ENCODE measurements at regions not wholly inside any gene's neighbourhood (a gene's known extent, or its start where the extent isn't known, plus 50 kb on each side); places are given as distances from the start of the nearest gene placed in this dataset.

DNA sequence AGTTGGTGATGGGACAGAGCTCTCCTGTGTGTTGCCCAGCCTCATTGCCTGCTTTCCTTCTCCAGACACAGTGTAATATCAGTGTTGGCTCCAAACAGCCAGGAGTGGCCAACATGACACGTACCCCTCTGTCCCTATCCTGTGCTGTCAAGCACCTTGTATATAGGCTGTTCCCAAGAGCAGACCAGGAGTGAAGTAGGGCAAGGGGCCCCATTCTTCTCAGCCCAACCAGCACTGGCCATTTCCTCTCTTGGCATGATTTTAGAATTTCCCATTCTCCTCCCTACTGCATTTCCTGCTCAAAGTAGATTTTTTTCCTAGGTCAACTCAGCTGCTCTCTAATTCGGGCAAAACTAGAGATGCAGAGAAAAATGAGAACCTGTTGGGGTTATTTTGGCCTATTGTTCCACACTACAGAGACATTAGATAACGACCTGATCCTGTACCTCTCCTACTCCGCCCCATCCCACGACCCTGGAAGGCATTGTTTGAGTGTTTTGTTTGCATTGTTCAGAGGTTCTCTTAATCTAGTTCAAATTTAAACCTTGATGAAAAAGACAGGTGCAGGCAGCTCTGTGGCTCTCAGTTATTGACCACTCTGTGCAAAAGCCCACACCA, 95.6 kb downstream of the RASSF10 start:
- no peak for DNase-seq (ENCODE audit: low read depth)

DNA sequence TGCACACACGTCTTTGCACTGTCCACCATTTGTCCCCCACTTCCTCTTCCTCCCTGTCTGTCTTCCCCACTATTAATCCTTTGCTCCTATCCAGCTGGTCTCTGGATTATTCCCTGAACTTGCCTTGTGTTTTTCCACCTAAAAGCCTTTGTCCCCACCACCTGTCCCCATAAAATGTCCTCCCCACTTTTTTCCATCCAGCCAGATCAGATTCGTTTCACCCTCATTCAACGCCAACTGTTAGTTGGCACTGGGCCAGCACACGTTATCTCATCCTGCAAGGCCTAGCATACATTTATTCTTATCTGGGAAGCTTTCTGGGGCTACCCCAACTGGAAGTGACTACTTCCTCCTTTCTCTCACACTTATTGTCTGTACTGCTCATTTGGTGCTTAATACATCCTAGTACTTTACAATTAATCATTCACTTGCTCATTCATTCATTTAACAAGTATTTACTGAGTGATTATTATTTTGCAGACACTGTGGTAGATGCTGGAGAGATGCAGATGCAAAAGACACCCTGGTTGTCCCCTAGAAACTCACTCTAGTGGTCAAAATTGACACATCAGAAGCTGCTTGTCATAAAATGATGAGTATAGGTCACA, 96.2 kb downstream of the RASSF10 start:
- DNase-seq (ENCODE audit: low read depth) = no peak

DNA sequence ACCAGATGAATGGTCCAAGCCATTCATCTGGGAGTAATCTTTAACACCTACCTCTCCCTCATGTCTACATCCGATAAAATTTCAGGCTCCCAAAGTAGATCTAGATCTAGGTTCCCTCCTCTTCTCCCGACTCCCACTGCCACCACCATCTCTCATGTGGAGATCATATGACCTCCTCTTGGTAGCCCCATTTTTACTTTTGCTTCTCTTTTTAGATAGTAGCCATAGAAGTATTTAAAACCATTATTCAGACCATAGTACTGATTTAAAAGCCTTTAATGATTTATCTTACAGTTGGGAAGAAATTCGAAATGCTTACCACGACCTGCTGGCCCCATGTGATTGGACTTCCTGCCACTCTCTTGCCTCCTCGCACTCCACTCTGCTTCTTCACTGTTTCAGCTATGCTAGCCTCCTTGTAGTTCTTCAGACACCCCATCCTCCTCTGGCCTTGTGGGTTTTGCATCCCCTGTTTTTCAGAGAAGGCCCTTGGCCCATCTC, 98.5 kb downstream of the RASSF10 start:
- no peak for DNase-seq (ENCODE audit: low read depth)

DNA sequence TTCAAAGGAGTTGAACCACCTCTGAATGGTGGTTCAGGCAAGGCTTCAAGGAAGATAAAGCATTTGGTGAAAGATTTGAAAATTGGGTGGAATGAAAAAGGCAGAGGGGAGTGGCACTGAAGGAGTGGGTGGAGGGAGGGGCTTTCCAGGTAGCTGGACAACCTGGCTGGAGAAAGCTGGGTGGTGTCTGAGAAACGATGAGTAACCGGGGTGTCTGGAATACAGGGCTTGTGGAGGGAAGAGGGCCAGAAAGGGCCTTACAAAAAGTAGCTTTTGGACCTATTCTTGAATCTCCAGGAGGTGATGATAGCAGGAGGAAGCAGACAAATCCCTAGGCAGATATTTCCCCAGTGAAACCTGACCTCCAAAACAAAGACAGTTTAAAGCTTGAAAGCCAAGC, 99.3 kb downstream of the RASSF10 start:
- no peak for DNase-seq (ENCODE audit: low read depth)

DNA sequence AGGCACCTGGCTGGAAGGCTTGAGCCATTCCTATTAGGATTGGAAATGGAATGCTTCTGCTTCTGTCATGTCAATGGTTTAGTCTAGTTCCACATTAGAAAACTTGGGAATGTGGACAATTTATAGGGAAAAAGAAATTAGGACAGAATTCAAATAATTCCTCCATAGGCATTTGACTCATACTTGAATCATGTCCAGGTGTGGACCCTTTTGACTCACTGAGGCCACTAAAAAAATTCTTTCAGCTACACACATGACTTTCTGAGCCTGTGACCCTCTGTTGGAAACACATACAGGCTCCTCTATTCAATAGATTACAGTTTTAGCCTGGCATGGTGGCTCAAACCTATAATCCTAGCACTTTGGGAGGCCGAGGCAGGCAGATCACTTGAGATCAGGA, 100.5 kb downstream of the RASSF10 start:
- DNase-seq (ENCODE audit: low read depth) = no peak

DNA sequence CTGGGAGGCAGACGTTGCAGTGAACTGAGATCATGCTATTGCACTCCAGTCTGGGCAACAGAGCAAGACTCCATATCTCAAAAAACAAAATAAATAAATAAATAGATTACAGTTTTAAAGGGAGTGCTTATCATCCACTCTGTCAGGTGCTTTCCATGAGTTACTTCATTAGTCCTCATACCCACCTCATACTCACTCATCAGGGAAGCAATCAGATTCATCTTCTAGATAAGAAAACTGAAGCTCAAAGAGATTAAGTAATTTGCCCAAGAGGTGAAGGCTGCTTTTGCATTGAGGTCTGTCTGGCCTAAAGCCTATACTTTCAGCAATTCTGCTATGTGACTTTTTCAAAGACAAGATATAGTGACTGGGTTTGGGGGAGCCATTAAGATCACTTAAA, 101.0 kb downstream of the RASSF10 start:
- DNase-seq (ENCODE audit: low read depth) = no peak

DNA sequence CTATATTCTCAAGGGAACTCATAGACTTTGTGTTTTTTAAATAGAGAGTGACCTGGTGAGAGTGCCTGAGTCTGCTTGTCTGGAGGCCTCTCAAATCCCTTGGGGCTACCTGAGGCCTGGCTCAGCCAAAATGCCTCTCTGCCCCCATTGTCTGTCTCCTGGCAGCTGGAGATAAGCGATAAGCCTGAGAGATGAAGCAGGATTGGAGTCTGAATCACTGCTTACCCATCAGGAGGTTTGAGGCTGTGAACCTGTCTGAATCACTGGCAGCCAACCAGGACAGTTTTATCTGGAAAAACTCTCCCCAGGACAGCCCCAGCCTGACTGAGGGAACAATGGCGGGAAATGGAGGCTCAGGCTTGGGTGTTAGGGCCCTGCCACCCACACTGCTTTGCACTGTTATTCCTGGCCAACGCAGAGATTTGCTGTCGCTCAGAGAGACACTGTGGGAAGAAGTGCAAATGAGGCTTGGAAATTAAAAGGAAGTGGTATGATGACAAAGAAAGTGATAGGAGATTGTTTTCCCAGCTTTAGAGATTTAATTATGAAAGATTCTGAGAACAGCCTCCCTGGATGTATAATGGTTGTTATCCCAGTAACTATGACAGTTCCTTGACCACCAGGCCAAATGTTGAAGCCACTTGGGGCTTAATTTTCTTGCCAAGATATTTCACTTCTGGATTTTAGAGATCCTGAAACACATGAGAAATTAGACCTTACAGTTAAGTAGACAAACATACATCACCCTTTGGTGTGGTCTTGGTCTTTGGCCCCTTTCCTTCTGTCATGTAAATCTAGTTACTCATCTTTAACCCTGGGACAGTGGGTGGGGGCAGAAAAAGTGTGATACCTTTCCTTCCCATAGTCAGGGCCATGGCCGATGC, 102.1 kb downstream of the RASSF10 start:
- peak; percentile 32 for DNase-seq (ENCODE audit: low read depth)

DNA sequence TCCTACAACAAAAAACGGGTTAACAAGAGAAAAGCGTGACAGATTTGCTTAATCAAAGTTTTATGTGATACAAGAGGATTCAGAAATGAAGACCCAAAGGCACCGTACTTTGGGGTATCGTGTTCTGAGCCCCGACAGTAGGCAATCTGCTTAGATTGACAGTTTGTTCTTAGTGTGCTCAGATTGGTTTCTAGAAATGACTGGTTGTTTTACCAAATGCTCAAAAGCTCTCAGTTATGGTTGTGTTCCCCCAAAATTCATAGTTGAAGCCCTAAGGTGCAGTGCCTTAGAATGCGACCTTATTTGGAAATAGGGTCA, 102.7 kb downstream of the RASSF10 start:
- no peak for DNase-seq (ENCODE audit: low read depth)

DNA sequence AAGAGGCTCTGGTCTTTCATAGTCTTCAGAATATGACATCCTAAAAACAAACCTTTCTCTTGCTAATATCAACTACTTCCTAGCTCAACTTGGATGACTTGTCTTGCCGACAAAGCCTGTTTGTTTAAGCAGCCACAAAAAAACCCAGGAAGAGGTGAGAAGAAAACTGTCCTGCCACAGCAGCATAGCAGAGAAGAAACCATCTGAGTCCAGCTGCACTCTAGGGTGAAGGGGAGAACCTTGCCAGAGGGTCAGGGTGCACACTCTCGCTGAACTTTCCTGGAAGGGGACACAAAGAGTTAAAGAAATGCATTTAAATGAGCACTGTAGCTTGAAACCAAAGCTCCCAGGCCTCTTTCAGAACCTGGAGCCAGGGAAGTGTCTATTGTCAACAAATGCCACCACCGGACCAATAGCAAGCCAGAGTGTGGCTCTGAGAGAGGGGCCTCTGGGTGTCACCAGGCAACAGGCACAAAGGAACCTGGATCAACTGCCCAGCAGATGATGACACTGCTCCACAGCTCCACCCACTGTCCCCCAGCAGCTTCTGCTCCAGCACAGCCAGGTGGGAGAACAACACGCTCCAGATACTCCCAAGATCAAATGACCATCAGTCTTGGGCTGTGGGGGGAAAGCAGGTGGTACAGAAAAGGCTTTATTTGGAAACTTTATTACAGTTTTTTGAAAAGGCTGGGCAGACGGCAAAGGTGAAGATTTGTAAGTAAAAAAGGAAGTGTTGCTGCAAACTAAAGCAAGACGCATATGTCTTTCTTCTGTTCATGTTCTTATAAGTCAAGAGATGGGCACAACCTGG, 105.7 kb downstream of the RASSF10 start:
- DNase-seq (ENCODE audit: low read depth) = no peak

DNA sequence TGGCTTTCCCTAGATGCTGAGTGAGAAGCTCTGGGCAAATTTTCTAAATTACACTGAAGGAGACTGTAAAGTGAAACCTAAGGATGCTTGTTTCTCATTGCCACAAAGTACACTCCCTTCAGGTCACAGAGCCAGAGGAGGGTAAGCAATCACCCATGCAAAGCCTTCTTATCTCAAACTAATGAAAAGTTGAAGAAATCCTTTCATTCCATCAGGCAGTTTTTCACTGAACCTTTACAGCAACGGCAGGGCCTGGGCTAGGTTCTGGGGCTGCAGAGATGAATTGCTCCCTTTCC, 106.2 kb downstream of the RASSF10 start:
- DNase-seq (ENCODE audit: low read depth) = no peak

DNA sequence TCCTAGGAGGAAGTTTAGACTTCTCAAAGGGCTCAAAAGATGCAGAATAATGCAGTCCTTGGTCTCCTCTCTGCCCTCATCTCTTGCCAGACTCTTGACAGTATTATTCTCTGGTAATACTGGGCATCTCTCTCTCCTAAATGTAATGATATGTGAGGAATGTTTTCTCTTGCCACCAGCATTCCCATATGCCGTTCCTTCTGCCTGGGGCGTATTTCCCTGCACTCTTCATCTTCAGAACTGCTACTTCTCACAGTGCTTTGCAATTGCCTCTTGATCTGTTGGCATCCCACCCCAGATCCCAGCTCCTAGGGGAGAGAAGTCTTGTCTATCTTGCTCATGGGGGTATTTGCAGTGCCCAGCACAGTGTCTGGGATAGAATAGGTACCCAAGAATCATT, 107.4 kb downstream of the RASSF10 start:
- DNase-seq (ENCODE audit: low read depth) = no peak

DNA sequence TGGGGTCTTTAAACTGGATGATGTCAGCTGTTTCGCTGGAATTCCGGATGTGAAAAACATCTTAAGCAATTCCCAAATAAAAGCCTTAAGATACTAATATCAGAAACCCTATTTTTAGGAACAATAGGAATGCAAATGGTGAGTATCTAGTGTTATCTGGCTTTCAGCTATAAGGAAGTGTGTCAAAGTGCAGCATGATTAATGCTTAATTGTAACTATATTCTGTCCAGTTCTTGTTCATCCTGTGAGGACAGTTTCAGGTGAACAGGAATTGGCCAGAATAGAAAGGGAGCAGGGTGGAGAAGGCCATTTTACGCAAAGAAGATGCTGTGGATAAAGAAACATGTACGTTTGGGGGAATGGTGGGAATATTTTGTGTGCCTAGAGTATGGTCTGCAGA, 108.2 kb downstream of the RASSF10 start:
- DNase-seq (ENCODE audit: low read depth) = no peak

DNA sequence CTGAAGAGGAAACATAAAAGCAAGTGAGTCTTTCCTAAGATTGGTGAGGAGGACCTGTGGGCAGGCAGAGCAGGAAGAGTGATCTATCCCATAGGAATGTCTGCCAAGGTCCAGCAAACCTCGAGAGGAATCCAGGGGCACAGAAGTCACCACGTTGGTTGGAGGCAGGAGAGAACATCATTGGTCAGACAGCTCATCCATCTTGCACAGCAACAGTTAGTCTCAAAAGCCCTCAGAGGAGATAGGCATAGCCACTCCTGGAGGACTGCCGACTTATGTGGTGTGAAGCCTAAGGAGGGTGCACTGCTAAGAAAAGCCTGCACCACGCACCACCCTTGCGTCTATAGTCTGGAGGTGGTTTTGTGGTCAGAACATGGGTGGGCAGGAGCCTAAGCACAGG, 109.1 kb downstream of the RASSF10 start:
- DNase-seq (ENCODE audit: low read depth) = peak; percentile 99

DNA sequence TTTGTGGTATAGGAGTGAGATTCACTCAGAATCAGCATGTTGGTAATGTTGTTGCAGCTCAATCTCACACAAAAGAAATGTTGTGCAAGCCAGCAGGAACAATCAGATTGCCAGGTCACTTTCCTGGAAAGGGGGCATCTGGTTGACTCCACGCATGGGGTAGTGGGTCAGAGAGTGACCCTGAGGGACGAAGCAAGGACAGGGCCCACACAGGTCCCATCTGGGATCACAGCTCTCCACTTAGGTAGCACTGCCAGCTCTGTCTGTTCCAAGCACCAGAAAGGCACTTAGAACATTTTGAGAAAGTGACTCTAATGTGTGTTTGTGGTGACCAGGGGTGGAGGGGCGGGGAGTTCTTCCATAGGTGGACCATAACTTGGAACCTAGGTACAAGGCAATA, 109.5 kb downstream of the RASSF10 start:
- DNase-seq (ENCODE audit: low read depth) = no peak

DNA sequence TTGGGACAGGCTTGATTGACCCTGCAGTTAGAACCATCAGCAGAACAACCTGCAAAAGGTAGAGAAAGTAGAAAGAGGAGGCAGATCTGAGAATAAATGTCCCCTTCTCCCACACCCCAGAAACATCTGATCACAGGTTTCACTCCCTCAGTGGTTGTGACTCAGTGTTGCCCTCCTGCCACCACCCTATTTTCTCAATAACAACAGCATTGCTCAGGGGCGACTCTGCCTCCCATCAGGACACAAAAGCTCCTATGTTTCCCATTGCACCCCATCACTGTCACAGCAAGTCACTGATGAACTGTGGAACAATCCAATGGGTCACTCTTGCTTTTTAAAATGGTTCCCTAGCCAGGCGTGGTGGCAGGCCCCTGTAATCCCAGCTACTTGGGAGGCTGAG, 110.2 kb downstream of the RASSF10 start:
- DNase-seq (ENCODE audit: low read depth) = peak; percentile 51

DNA sequence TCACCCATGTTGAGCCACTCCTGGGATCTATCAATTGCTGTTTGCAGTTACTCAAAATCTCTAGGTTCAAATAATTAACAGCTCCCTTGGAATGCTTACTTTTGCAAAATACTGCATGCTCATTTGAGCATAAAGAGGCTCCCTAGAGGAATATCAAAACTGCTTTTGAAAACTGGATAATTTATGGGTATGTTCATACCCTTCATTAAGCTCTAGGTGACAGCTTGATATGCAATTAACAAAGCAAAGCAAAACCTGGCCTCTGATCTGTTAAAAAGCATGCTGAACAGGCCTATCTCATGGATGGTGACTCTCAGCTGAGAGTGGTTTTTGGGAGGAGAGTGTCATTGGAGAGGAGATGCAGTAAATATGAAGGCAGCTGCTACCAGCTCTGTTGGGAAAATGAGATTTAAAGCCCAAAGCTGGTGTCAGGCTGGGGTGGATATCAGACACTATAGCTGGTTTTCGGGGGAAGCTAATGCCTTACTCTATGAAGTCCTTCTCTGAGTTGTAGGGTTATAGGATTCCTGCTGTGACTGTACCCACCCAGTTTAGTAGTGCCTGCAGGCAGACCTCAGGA, 110.9 kb downstream of the RASSF10 start:
- DNase-seq (ENCODE audit: low read depth) = peak; percentile 52

DNA sequence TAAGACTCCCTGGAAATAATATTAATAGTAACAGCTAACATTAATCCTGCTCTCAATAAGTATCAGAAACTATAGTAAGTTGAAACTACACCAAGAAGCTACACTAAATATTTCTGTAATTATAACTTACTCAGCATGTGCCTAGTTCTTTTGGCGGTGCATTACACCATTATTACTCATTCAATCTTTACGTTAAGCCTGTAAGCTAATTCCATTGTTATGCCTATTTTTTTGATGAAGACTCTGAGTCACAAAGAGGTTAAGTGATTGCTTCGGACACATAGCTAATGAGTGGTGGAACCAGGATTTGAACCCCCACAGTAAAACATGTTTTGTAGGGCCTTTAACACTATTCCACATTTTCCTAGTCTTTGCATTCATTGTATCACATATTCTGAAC, 111.6 kb downstream of the RASSF10 start:
- peak; percentile 48 for DNase-seq (ENCODE audit: low read depth)

DNA sequence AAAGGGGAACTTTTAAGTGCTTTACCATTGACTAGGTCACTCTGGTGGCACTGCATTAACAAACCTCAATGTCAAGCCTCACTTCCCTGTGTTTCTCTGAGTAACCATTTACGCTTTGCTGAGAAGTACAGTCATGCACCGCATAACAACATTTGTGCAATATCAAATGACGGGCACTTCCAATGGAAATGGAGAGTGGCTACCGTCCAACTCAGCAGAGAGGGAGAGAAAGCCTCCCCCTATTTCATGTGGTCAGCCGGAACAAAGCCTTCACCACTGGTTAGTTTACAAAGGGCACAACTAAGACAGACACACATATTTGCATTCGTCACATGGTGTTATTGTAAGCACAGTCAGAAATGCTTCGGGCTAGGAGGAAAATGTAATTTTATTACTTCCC, 117.3 kb downstream of the RASSF10 start:
- peak; percentile 98 for DNase-seq (ENCODE audit: low read depth)

DNA sequence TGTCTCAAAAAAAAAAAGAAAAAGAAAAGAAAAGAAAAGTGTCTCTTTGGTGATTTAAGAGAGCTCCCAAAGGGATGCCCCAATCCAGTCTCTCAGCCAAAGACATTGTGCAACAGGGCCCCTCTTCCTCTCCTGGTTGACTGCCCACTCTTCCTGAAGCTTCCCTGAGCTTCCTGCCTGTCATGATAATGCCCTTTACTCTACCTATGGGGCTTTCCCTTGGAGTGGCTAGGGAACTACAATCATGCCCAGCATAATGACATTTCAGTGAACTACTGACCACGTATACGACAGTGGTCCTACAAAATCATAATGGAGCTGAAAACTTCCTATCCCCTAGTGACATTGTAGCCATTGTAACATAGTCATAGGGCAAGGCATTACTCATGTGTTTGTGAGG, 118.0 kb downstream of the RASSF10 start:
- no peak for DNase-seq (ENCODE audit: low read depth)

DNA sequence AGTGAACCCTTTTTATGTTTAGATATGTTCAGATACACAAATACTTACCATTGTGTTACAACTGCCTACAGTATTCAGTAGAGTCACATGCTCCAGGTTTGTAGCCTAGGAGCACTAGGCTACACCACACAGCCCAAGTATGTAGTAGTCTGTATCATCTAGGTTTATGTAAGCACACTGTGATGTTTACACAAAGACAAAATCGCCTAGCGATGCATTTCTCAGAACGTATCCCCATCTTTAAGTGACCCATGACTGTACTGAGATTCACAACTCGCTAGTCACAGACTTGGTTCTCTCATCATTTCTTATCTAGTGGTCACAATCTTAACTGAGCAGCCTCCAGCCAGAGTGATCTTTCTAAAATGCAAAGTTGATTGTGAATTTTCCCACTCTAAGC, 119.2 kb downstream of the RASSF10 start:
- DNase-seq (ENCODE audit: low read depth) = no peak

DNA sequence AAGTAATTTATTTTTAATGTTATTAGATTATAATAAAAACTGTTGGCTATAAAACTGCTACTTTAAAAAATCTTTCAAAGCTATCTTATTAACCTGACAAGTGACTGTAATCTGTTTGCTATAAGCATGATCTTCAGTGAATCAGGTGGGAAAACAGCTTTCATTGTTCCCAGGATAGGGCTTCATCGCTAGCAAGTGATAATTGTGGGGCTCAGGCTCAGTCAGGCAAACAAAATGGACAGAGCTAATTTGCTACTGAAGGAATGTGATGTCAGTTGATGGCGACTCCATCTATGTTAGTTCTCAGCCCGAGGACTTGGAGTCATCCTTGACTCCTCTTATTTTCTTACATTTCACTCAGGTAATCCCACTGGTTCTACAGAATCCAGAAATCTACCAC, 125.0 kb downstream of the RASSF10 start:
- DNase-seq (ENCODE audit: low read depth) = no peak

DNA sequence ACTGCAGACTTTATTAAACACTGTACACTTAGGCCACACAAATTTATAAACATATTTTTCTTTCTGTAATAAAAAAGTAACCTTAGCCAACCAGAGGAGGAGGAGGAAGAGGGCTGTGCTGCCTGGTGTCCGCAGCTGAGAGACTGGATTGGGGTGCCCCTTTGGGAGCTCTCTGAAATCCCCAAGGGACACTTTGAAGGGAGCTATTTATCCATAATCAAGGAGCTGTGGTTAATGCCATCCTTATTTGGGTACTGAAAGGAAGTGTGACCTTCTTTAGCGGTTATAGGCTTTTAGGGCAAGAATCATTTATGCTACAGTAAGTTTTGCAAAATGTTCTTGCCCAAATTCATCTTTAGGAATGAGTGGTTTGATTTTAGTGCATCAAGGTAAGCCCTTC, 125.8 kb downstream of the RASSF10 start:
- no peak for DNase-seq (ENCODE audit: low read depth)

Measured in LHCN-M2 (cell line).